HG02885 (cell line): ENCODE measurements at regions not wholly inside any gene's neighbourhood (a gene's known extent, or its start where the extent isn't known, plus 50 kb on each side); places are given as distances from the start of the nearest gene placed in this dataset.

Experiments
- ATAC-seq: cut with Tn5 transposase; IDR thresholded peaks from one replicate; pipeline ENCODE4 v1.9.1; 2021; ENCODE audit warnings: mild to moderate bottlenecking; ENCODE audit not compliant: unreplicated experiment, poor library complexity

DNA sequence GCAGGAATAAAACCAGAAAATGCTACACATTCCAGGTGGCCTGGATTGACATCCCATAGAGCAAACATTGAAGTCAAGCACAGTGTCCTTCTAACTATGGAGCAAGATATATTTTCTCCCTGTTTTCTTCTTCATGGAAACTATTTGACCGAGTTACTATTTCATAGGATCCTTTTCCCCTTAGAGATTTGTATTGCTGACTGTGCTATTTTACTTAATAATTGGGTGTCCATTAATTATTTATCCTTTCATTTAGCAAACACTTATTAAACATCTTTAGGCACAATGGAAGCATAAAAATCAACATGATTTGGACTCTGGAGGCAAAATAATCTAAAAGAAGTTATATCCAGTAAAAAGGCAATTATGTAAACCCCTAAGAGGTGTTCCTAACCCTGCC is 782.8 kb upstream of the ACVR2A start:
- no peak for ATAC-seq

DNA sequence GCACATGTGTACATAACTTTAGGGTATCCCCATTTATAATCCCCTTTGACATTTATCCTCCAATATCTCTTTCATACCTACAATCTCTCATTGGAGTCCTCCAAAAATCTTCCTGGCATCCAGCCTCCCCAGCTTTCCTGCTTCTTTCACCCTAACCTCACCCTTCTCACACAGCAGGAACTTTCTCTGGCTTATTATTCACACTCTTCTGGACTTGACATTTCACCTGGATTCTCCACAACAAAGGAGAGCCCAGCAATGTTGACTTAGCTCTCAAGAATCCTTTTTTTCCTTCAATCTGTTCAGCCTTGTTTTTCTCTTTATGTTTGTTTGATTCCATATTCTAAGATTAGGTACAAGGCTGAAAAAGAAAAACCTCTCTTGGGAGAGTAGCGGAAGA is 783.6 kb upstream of the ACVR2A start:
- ATAC-seq: no peak

DNA sequence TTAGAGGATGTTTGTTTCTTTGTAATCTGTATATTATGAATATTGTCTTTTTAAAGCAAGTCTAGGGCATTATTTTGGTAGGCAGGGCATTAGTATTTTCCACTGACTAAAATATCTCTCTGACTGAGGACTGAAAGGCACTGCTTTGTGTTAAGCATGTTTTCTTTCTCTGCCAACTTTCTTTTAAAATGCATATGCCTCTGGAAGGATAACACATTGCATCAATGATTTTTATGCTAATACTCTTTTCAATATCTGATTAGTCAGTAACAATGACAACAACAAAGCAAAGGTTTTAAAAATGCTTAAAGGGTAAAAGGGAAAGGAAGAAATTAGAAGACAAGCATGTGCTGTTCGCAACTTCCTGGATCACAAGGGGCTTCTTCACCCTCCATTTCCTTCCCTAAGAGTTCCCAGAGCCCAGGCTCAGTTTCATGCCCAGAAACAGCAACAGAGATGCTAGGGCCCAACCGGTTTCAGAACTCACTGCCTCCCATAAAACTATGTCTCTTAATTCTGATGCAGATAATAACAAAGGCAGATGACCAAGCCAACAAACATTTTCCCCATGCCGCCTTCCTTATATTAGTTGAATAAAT is 786.8 kb upstream of the ACVR2A start:
- no peak for ATAC-seq

DNA sequence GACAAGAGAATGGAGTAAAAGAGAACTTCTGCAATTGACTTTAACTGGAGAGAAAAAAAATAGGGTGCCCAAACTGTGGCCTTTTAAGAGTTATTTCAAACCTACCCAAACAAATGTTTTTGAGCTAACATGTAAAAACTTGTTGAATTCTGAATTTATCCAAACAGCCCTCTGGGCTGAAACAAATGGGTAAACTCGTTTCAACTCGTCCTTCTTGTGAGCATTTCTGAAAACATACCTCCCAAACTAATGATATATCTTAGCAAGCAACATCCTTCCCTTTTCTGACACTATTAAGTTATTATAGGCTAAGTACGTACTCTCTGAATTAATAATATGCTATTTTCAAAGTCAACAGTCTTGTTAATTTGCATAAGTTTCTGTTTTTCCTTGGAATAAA is 793.0 kb upstream of the ACVR2A start:
- ATAC-seq: no peak

DNA sequence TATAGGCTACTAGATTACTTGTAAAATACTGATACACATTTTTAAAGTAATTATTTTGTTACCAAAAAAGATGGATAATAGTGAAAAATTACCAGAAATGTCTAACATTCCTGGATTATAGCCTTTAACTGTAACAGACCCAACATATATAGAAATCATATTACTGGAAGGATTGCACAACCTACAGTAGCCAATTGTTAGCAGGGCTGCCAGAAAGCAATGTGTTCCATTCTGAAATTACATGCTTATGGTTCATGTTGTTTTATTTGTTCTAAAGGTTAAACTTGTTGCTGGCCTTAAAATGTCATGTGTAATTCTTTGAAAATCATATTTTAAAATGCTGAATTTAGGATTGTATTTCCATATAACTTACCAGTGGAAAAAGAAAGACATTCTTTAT is 793.6 kb upstream of the ACVR2A start:
- ATAC-seq: no peak

DNA sequence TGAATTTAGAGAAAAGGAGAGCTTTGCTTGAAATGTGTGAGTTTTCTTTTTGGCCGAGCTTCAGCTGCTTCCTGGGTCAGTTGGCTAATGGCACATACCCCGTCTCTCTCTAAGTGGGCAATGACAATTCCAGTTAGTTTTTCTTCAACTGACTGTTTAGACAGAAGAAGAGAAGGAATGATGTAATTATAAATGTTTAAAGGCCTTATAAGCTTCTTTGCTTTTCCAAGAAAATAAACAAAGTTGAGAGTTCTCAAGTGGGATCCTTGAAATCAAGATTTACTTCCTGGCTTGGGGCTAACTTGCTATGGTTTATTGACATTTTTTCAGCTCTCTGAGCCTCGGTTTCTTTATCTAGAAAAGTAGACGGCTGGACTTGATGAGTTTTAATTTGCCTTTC is 794.9 kb upstream of the ACVR2A start:
- ATAC-seq: no peak

DNA sequence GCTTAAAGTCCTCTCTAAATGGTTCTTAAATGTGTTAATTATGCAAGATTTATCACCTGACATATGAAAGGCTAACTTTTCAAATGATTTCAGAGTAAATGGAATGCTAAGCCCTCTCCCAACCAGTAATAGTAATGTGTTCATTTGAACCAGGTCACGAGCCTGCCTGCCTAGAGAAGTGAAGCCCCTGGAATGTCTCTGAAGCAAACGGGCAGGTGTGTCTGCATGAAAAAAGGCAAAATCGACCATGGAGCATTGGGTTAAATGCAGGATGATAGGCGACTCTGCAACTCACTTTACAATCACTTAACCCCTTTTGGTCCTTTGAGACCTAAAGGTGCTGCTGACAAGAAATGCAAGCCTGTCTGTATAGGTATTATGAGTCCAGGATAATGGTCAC is 798.4 kb upstream of the ACVR2A start:
- ATAC-seq: no peak

DNA sequence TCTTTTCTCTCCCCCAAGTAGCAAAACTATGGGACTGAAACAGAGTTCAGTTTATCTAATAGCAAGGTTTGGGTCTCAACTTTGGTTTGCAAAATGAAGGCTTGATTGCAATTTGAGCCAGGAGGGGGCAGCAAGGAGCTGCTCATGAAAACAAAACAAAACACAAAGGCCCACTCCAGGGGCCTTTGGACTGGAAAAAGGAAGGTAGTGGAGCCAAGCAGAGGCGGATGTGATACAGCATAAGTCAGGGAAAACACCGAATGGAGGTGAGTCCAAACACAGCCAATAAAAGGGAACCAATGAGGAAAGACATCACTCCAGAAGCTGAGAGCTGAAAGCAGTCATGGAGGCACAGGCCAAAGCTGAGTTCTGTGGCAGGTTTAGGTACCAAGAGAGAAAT is 799.7 kb upstream of the ACVR2A start:
- ATAC-seq: peak; percentile 79

DNA sequence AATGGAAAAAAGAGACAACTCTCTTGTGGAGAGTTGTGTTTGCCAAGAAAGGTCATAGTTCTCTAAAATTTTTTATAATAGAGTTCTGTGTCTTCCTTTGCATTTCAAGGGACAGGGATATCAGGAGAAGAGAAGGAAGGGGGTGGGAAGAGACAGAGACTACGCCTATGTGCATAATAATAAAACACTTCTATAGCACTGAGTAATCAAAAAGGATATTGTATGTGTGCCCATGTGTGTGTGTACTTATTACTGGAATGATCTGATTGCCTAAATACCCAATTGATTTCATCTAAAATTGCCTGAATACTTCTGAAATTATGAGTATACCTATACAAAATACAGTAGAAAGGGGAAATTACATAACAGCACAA is 803.7 kb upstream of the ACVR2A start:
- no peak for ATAC-seq

DNA sequence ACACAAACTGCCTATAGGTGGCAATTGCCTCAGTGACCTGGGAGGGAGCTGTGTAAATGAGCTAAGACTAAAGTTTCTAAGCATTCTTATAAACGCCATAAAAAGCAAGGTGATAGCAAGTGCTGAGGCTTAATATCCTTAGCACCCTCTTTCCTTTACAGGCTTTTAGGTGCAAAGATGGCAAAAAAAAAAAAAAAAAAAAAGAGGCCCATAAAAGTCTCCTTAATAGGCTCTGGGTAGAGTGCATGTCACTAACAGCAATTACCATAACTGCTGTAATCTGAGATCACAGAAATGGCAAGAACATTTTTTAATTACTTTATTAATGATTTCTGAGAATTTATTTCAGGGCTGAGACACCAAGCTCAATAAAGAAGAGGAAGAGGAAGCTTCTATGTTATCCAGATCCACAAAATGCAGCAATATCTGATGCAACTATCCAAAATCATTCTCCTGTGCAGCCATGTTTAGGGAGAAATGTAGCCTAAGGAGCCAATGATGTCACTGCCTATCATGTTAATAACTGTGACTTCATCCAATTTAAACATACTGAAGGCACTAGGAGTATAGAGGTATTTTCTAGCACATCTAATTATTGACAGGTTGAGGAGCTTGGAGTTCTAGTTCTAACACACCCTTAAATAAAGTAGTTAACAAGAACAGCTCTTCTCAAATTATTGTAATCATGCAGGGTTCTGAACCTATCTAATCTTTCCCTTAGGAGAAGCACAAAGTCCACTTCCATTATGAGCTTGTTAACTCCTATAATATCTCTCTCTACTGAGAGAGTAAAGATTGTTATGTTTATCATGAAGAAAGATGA is 804.3 kb upstream of the ACVR2A start:
- ATAC-seq: no peak

DNA sequence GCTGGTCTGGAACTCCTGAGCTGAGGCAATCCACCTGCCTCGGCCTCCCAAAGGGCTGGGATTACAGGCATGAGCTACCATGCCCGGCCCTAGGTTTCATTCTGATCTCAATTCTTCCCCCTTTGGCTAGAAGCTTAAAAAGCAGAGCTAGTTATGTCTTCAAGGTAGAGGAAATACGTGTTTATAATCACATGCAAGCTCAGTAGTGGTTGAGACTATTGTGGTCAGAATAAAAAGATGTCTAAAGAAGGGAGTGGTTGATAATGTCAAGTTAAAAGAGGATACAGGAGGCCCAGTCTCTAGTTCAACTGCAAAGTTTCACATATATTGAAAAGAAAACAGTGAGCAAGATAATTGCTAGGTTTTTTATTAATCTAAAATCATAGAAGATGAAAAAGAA is 807.8 kb upstream of the ACVR2A start:
- no peak for ATAC-seq

DNA sequence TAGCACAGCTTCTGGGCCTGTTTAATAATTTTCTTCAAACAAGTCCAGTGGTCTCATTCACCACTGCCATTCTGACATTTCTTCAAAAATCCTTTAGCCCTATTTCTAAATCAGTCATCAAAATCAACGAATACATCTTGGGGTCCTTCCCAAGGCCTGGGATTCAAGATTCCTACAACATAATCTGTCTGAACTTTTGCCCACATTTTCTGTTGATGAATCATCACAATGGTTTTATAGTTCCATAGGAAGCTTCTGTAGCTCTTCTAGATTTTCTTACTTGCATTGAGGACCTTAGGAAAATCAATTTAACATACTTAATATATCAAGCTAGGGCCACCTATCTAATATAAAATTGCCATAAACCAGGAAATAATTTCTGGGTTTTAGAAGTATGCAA is 811.8 kb upstream of the ACVR2A start:
- ATAC-seq: no peak

DNA sequence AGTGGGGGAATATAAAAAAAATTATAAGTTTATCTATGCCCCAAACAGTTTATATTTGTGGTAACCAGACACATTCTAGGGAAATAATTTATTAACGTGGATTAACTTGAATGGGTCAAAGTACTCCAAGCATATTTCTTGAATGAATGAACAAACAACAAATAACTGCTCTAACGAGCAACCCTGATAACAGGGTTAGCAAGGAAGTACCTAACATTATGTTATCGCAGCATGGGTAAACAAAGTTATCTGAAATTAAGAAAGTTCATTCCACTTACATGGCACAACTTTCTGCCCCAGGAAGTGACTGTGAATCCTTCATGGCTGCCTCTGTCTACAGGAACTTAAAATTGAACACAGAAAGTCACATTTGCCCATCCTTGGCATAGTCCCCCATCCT is 812.9 kb upstream of the ACVR2A start:
- no peak for ATAC-seq

DNA sequence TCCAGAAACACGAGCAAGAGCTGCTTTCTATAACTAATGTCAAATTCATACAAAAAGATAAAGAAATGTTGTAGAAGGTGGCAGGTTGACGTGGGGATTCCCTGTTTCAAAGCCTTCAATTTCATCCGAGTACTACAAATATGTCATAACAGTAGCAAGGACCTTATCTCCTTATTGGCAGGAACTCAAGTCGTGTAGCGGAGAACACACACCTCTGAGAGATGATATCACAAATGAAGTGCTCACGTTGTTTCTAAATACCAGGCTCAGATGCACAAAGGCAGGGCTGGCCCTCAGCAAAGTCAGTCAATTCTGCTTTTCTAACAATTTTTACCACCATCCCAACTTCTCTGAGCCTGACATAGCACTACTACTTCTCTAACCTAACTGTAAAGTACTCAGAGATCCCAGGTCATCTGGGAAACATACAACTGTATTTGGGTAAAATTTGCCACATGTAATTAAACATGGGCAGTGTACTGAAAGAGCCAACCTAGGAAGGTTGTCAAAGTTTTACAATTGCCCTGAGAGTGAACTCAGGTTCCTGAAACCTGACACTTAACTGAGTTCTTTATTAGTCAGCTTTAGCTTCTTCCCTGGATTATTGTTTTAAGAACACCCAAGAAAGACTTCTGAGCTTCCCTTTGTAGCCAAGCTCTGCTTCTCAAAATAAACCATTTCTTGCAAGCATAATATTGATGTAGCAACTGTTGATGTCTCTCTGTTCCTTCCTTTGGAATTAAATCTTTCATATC is 813.7 kb upstream of the ACVR2A start:
- no peak for ATAC-seq

DNA sequence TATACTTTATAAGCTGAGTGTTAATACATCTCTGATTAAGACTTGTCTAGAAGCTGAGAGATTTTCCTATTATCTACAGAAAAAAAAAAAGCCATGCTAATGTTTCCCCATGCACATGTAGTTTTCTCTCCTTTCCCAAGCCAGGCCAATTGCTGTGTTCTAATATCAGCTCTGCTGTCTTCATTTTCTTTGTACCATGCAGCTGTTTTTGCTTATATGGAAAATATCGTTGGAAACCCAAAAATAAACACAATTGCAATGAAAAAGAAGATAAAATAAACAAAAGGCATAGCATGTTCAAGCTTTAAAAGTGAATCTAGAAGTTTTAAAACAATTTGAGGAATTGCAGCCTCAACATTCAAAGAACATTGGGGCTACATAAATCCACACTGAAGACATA is 817.4 kb upstream of the ACVR2A start:
- no peak for ATAC-seq

DNA sequence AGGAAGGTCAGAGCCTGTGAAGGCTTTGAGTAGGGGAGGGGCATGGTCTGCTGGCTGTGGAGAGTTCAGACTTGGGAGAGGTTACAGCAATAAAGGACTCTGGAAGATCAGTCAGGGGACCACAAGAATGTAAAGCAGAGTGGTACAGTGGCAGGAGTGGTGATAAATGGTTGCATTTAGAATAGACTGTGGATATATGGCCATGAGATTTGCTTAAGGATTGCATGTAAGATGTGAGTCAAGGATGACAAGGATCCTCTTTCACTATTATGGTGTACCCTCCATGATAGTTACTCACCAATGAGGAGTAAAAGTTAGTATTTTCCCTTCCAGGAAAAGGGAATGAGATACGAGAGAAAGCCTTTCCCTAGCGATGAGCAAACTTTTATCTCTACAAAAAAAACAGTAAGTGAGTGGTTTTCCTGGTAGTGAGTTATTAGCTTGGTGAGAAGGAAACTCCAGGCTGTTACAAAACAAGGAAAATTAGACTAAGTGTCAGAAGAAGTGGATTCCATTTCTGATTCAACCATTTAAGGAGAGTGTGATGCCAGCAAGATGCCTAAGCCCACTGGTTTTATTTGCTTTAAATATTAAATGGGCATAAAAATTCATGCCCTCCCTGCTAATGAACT is 818.0 kb upstream of the ACVR2A start:
- no peak for ATAC-seq

DNA sequence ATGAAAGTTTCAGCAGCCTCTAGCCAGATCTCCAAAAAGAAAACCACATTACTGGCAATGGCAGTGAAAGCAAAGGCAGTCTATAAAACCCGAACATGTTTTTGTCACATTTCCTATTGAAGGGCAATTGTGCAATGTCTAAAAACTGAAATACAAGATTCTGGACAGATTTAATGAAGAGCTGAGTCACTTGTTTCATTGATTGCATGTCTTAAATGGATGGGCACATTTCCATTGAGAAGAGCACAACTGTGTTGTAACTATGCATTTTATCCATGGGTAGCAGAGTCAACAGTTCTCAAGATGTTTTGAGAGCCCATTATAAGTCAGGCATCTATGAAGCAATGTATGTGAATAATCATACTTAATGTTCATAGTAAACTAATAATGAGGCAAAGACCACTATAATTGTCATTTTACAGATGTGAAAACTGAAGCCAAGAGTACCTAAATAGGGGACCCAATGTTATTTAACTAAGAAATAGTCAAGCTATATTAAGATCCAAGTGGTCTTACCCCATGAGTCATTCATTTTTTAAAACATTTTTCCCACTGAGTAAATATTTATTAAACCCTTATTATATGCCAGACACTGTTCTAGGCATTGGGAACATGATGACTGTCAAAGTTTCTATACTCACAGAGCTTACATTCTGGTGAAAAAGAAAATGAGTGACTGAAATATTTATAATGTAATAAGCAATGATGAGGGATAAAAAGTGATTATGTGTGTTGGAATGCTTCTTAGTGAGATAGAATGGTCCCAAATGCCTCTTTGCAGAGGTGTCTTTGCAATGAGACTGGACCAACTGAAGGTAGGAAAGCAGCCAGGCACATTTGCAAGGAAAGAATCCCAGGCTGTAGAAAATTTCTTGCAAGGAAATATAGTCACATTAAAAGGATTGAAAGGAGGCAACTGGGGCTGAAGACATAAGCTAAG is 818.9 kb upstream of the ACVR2A start:
- no peak for ATAC-seq

DNA sequence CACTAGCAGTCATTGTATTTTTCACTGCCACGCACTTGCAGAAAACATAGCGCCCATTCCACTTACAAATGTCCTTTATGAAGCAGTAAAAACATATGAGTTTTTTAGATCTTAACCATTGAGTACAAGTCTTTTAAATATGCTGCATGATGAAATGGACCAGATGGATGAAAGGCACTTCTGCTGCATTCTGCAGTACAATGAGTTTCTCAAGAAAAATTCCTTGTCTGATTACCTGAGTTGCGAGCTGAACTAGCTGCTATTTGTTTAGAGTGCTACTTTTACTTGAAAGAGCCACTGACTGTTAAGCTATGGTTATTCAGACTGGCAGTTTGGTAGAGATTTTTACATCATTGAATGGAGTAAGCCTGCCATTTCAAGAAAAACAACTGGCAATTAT is 825.5 kb upstream of the ACVR2A start:
- no peak for ATAC-seq

DNA sequence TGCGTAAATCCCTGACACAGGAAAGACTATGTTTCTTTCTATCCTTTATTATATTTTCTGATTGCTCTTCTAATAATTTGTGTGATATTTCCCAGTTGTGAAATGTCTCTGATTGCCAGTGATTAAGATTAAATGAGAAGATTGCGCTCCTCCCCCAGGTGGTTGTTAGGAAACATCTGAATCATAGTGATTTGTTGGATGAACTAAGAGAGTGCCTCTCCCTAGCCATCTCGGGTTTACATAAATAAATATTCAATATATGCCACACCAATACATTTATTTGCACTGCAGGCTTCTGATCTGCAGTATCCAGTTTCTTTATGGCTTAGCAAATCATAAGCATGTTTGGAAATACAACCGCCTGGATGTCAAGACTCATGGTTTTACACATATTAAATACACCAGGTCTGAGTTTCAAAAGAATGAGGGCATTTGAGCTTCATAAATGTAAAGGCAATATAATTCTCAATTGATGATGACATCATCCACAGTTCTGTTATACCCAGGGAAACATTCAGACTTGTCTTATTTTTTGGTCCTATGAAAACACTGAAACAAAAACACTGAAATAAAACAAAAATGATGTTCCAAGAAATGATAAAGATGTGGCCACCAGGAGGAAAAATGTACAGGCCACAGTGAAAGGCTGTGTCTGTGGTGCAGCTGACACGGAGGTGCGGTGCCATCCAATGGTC is 826.7 kb upstream of the ACVR2A start:
- no peak for ATAC-seq
